Keratinocyte (primary cell): ENCODE measurements at regions not wholly inside any gene's neighbourhood (a gene's known extent, or its start where the extent isn't known, plus 50 kb on each side); places are given as distances from the start of the nearest gene placed in this dataset.

ENCODE experiments used
- DNase-seq: peaks from one replicate; pipeline ENCODE4 v3.0.0-alpha.2; 2011; ENCODE audit warnings: low read depth, missing footprints, low spot score
- FAIRE-seq: peaks from 2 replicates; lab custom pipeline; 2011; peaks lifted over from hg19 to GRCh38; lab: Jason Lieb, UNC
- H2AFZ ChIP-seq: 2 replicates; pipeline ENCODE4 v1.6.0; 2012; ENCODE audit warnings: low read length, control low read depth, inconsistent platforms; ENCODE audit not compliant: control insufficient read depth
- H3K27ac ChIP-seq: 2 replicates; pipeline ENCODE4 v1.5.1; 2011; ENCODE audit warnings: low read length; ENCODE audit not compliant: control insufficient read depth, insufficient read depth
- H3K27me3 ChIP-seq: 3 replicates; pipeline ENCODE4 v1.6.0; 2011; ENCODE audit warnings: low read length; ENCODE audit not compliant: control insufficient read depth, insufficient read depth; ENCODE audit errors: extremely low read depth
- H3K36me3 ChIP-seq, 2 experiments: 2 replicates in 1 of 2; 3 replicates in 1 of 2; pipeline ENCODE4 v1.5.1; 2011; ENCODE audit warnings: low read length in 2 of 2, mild to moderate bottlenecking in 1 of 2; ENCODE audit not compliant: control insufficient read depth in 2 of 2, insufficient read depth in 2 of 2; ENCODE audit errors: extremely low read depth in 1 of 2
- H3K4me1 ChIP-seq: 3 replicates; pipeline ENCODE4 v1.5.1; 2011; ENCODE audit warnings: low read length; ENCODE audit not compliant: control insufficient read depth, insufficient read depth; ENCODE audit errors: extremely low read depth
- H3K4me2 ChIP-seq: 3 replicates; pipeline ENCODE4 v1.6.0; 2011; ENCODE audit warnings: low read depth, low read length; ENCODE audit not compliant: control insufficient read depth, insufficient read depth; ENCODE audit errors: extremely low read depth
- H3K4me3 ChIP-seq, 3 experiments: fragments of 200-600 bp in 1 of 3; sonication (generic) in 1 of 3; 2 replicates in 2 of 3; 3 replicates in 1 of 3; pipeline ENCODE4 v1.5.1; 2011 to 2016; ENCODE audit warnings: low read length in 3 of 3, mild to moderate bottlenecking in 3 of 3, control low read depth in 2 of 3, inconsistent platforms in 1 of 3, low read depth in 1 of 3, mixed read lengths in 1 of 3, mixed run types in 1 of 3, moderate library complexity in 1 of 3; ENCODE audit not compliant: control insufficient read depth in 2 of 3, insufficient read depth in 2 of 3; ENCODE audit errors: extremely low read depth in 1 of 3
- H3K79me2 ChIP-seq: 2 replicates; pipeline ENCODE4 v1.6.0; 2012; ENCODE audit warnings: low read length; ENCODE audit not compliant: control insufficient read depth, insufficient read depth
- H3K9ac ChIP-seq: 3 replicates; pipeline ENCODE4 v1.6.0; 2011; ENCODE audit warnings: low read length; ENCODE audit not compliant: control insufficient read depth, insufficient read depth; ENCODE audit errors: extremely low read depth
- H3K9me1 ChIP-seq: 3 replicates; pipeline ENCODE4 v1.6.0; 2011; ENCODE audit warnings: low read length; ENCODE audit not compliant: control insufficient read depth, insufficient read depth; ENCODE audit errors: extremely low read depth
- H3K9me3 ChIP-seq: 2 replicates; pipeline ENCODE4 v1.5.1; 2012; ENCODE audit warnings: low read depth, low read length; ENCODE audit not compliant: control insufficient read depth
- H4K20me1 ChIP-seq: 3 replicates; pipeline ENCODE4 v1.6.0; 2011; ENCODE audit warnings: low read length; ENCODE audit not compliant: control insufficient read depth, insufficient read depth; ENCODE audit errors: extremely low read depth
- EZH2 ChIP-seq: IDR thresholded peaks from one replicate; pipeline ENCODE4 v1.6.1; 2012; ENCODE audit warnings: inconsistent platforms, mild to moderate bottlenecking, low read length, moderate library complexity
- dilution Hi-C: fragments of 300-500 bp; cut with MboI; formaldehyde crosslinking; loops from one replicate; pipeline ENCODE4 v1.7.0; 2020; ENCODE audit warnings: low sequenced_read_pairs; ENCODE audit not compliant: extremely low pct_ligation_motif_present
- TF ChIP-seq, protein P1 (sequence below), 3 experiments: IDR thresholded peaks in 1 of 3; conservative IDR thresholded peaks in 1 of 3; optimal IDR thresholded peaks in 1 of 3; 2 replicates in 2 of 3; 3 replicates in 1 of 3; pipeline versions ENCODE3 to v1.5.1; 2011; ENCODE audit warnings: low read length in 3 of 3, mild to moderate bottlenecking in 3 of 3, moderate library complexity in 2 of 3, control low read depth in 1 of 3, inconsistent platforms in 1 of 3; ENCODE audit not compliant: insufficient read depth in 2 of 3; ENCODE audit errors: extremely low read depth in 1 of 3

DNA sequence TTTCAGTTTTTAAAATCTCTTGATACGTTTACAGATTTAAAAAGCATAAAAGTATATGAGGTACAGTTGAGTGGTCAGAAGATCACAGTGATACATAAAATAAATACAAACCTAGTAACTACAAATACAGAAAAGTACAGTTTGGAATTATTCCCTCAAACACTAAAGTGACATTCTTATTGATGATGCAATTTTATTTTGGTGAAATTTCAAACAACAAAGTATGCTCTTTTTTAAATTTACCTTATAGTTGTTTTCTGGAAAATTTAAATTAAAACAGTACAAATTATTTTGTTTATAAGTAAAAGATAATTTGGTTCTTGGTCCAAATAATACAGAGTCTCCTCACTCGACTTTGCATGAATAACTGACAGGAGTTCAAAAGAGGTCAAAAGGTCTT lies 1305.1 kb upstream of the GJE1 start:
- Histone ChIP-seq H4K20me1 (no peaks in the 10 kb centered on the region), H3K79me2 (no peaks in the 10 kb centered on the region), H3K4me2 (no peak overlapping the region), H2AFZ (no peak overlapping the region), H3K36me3 (no peaks in the 10 kb centered on the region), H3K9ac (no peak overlapping the region), H3K4me1 (no peaks in the 10 kb centered on the region), H3K27me3 (no peaks in the 10 kb centered on the region), H3K27ac (no peak overlapping the region), H3K9me3 (no peaks in the 10 kb centered on the region), H3K9me1 (no peaks in the 10 kb centered on the region), H3K4me3 (no peak overlapping the region)
- FAIRE-seq (no peak), DNase-seq (no peak)
- no peak for TF ChIP-seq EZH2
- TF ChIP-seq, protein P1, sequence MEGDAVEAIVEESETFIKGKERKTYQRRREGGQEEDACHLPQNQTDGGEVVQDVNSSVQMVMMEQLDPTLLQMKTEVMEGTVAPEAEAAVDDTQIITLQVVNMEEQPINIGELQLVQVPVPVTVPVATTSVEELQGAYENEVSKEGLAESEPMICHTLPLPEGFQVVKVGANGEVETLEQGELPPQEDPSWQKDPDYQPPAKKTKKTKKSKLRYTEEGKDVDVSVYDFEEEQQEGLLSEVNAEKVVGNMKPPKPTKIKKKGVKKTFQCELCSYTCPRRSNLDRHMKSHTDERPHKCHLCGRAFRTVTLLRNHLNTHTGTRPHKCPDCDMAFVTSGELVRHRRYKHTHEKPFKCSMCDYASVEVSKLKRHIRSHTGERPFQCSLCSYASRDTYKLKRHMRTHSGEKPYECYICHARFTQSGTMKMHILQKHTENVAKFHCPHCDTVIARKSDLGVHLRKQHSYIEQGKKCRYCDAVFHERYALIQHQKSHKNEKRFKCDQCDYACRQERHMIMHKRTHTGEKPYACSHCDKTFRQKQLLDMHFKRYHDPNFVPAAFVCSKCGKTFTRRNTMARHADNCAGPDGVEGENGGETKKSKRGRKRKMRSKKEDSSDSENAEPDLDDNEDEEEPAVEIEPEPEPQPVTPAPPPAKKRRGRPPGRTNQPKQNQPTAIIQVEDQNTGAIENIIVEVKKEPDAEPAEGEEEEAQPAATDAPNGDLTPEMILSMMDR (optimal IDR thresholded peaks at IDR 0.05 in 1 of 3, IDR thresholded peaks at IDR 0.05 in 1 of 3, conservative IDR thresholded peaks at IDR 0.05 in 1 of 3; ENCODE audit: extremely low read depth in 1 of 3, insufficient read depth in 2 of 3, low read length in 3 of 3) = no peak
- dilution Hi-C loops = no loop called here

DNA sequence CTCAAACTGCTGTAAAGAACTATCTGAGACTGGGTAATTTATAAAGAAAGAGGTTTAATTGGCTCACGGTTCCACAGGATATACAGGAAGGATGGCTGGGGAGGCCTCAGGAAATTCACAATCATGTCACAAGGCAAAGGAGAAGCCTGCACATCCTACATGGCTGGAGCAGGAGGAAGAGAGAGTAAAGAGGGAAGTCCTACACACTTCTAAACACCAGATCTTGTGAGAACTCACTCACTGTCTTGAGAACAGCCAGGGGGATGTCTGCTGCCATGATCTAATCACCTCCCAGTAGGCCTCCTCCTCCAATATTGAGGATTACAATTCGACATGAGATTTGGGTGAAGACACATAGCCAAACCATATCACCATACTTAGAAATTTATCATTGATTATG lies 1307.0 kb upstream of the GJE1 start:
- TF ChIP-seq, protein P1 (optimal IDR thresholded peaks at IDR 0.05 in 1 of 3, IDR thresholded peaks at IDR 0.05 in 1 of 3, conservative IDR thresholded peaks at IDR 0.05 in 1 of 3; ENCODE audit: extremely low read depth in 1 of 3, insufficient read depth in 2 of 3, low read length in 3 of 3) = no peak
- TF ChIP-seq EZH2 = no peak
- Histone ChIP-seq H3K79me2 (no peaks in the 10 kb centered on the region), H3K27ac (no peak overlapping the region), H4K20me1 (no peaks in the 10 kb centered on the region), H3K9me1 (no peaks in the 10 kb centered on the region), H3K9ac (no peak overlapping the region), H3K36me3 (no peaks in the 10 kb centered on the region), H2AFZ (no peak overlapping the region), H3K27me3 (no peaks in the 10 kb centered on the region), H3K4me2 (no peak overlapping the region), H3K4me1 (no peaks in the 10 kb centered on the region), H3K9me3 (no peaks in the 10 kb centered on the region), H3K4me3 (no peak overlapping the region)
- no peak for FAIRE-seq
- DNase-seq = no peak
- dilution Hi-C loops = no loop called here
